ENCODE measurements at regions not wholly inside any gene's neighbourhood (a gene's known extent, or its start where the extent isn't known, plus 50 kb on each side); places are given as distances from the start of the nearest gene placed in this dataset.

DNA sequence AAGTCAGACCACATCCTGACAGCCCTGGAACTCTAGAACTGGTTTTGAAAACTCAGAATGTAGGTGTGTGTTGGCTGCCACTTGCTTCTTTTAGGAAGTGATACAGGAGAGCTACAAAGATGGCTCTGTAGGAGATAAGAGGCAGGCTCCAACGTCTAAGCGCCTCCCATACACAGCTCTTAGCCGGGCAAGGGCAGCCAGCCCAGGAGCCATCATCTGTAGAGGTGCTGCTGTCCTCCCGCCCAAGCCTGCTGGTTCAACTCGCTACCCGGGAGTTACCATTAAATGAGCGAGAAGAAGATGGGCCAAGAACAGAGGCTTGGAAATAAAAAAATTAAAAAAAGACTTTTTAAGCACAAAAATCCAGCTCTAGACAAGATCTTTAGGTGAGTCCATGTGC, 61.2 kb upstream of the DIO3 start:
- H3K36me3 Mint-ChIP-seq (ENCODE audit: low read depth), result no peaks in the 10 kb centered on the region
- peaks cover 23% of the 10 kb centered on the region for H3K27me3 Mint-ChIP-seq
- no peaks in the 10 kb centered on the region for H3K9me3 Mint-ChIP-seq
- no peak overlapping the region for H3K4me3 ChIP-seq (ENCODE audit: low read length)
- no peak overlapping the region for H3K4me3 Mint-ChIP-seq
- no peaks in the 10 kb centered on the region for H3K4me1 ChIP-seq (ENCODE audit: insufficient read depth, low read length)
- TF ChIP-seq, protein P1, sequence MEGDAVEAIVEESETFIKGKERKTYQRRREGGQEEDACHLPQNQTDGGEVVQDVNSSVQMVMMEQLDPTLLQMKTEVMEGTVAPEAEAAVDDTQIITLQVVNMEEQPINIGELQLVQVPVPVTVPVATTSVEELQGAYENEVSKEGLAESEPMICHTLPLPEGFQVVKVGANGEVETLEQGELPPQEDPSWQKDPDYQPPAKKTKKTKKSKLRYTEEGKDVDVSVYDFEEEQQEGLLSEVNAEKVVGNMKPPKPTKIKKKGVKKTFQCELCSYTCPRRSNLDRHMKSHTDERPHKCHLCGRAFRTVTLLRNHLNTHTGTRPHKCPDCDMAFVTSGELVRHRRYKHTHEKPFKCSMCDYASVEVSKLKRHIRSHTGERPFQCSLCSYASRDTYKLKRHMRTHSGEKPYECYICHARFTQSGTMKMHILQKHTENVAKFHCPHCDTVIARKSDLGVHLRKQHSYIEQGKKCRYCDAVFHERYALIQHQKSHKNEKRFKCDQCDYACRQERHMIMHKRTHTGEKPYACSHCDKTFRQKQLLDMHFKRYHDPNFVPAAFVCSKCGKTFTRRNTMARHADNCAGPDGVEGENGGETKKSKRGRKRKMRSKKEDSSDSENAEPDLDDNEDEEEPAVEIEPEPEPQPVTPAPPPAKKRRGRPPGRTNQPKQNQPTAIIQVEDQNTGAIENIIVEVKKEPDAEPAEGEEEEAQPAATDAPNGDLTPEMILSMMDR (IDR thresholded peaks at IDR 0.05), result no peak
- POLR2A ChIA-PET, result no interaction called here
- H3K9me3 ChIP-seq (ENCODE audit: control insufficient read depth in 1 of 2, insufficient read depth in 1 of 2, low read length in 2 of 2), result peaks cover 0 to 36% of the 10 kb centered on the region in 2 experiments
- no peak overlapping the region for H3K27ac Mint-ChIP-seq
- ATAC-seq (ENCODE audit: poor library complexity) (no peak), DNase-seq (no peak)
- CTCF ChIA-PET, result no interaction called here
- H3K27ac ChIP-seq (ENCODE audit: low read depth in 1 of 2, low read length in 2 of 2), result no peak overlapping the region
- no peaks in the 10 kb centered on the region for H3K36me3 ChIP-seq (ENCODE audit: insufficient read depth, low read length)
- intact Hi-C loops (cut with DNase I, micrococcal nuclease), result no loop called here
- peaks cover 0 to 7% of the 10 kb centered on the region in 2 experiments for H3K27me3 ChIP-seq (ENCODE audit: control insufficient read depth in 1 of 2, insufficient read depth in 2 of 2, low read length in 2 of 2)
- no peaks in the 10 kb centered on the region for H3K4me1 Mint-ChIP-seq (ENCODE audit: low read depth)

DNA sequence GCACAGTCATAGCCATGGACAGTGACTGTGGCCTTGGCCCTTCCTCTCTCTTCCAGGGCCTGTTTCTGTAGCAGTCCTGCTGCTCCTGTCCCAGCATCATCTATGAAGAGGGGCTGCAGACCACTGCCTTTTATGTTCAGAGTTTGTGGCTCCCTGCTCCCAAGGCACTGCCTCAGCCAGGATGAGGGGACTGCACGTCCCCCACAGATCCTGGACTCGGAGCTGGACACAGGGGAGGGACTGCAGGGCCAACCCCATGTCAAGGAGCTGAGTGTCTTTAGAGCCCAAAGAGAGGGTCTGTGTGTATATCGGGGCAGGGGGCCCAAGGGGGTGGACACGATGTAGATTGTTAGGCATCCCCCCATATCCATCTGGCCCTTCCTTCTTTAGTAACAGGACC, 60.6 kb upstream of the DIO3 start:
- Mint-ChIP-seq H3K9me3 (no peaks in the 10 kb centered on the region), H3K27me3 (peaks cover 23% of the 10 kb centered on the region), H3K27ac (no peak overlapping the region), H3K4me1 (ENCODE audit: low read depth) (no peaks in the 10 kb centered on the region), H3K36me3 (ENCODE audit: low read depth) (no peaks in the 10 kb centered on the region), H3K4me3 (no peak overlapping the region)
- Histone ChIP-seq H3K27ac (ENCODE audit: low read depth in 1 of 2, low read length in 2 of 2) (no peak overlapping the region), H3K36me3 (ENCODE audit: insufficient read depth, low read length) (no peaks in the 10 kb centered on the region), H3K9me3 (ENCODE audit: control insufficient read depth in 1 of 2, insufficient read depth in 1 of 2, low read length in 2 of 2) (peaks cover 0 to 36% of the 10 kb centered on the region in 2 experiments), H3K4me3 (ENCODE audit: low read length) (no peak overlapping the region), H3K4me1 (ENCODE audit: insufficient read depth, low read length) (no peaks in the 10 kb centered on the region), H3K27me3 (ENCODE audit: control insufficient read depth in 1 of 2, insufficient read depth in 2 of 2, low read length in 2 of 2) (peaks cover 0 to 7% of the 10 kb centered on the region in 2 experiments)
- DNase-seq, result no peak
- POLR2A ChIA-PET, result no interaction called here
- intact Hi-C loops (cut with DNase I, micrococcal nuclease), result no loop called here
- TF ChIP-seq, protein P1 (IDR thresholded peaks at IDR 0.05), result no peak
- CTCF ChIA-PET, result no interaction called here
- no peak for ATAC-seq (ENCODE audit: poor library complexity)

DNA sequence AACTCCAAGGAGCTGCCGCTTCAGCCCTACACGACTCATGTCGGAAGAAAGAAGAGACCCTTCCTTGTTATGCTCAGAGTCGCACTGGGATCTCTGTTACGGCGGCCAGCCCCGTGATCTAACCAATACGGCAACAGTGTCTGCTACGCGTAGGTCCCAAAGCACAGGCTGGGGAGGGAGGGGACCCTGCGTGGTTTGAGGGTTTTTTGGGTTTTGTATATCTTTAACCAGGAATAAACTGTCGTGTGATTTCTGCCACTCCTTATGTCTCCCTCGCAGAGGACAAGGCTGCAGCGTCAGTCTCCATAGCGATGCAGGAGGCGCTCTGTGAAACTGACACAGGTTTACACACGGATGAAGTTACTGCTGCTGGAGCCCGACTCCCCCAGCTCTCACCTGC, 60.0 kb upstream of the DIO3 start:
- DNase-seq, result peak in 1 of 14 experiments; percentile 11
- H3K27ac ChIP-seq (ENCODE audit: low read depth in 1 of 2, low read length in 2 of 2), result no peak overlapping the region
- H3K27ac Mint-ChIP-seq, result no peak overlapping the region

More for the DNA sequence above, 60.0 kb upstream of the DIO3 start:
- Histone ChIP-seq H3K4me1 (ENCODE audit: insufficient read depth, low read length) (no peaks in the 10 kb centered on the region), H3K27me3 (ENCODE audit: control insufficient read depth in 1 of 2, insufficient read depth in 2 of 2, low read length in 2 of 2) (peaks cover 0 to 3% of the 10 kb centered on the region in 2 experiments), H3K9me3 (ENCODE audit: control insufficient read depth in 1 of 2, insufficient read depth in 1 of 2, low read length in 2 of 2) (peaks cover 0 to 34% of the 10 kb centered on the region in 2 experiments), H3K36me3 (ENCODE audit: insufficient read depth, low read length) (no peaks in the 10 kb centered on the region), H3K4me3 (ENCODE audit: low read length) (no peak overlapping the region)
- Mint-ChIP-seq H3K27me3 (peaks cover 23% of the 10 kb centered on the region), H3K4me3 (no peak overlapping the region), H3K4me1 (ENCODE audit: low read depth) (no peaks in the 10 kb centered on the region), H3K9me3 (no peaks in the 10 kb centered on the region), H3K36me3 (ENCODE audit: low read depth) (no peaks in the 10 kb centered on the region)
- TF ChIP-seq, protein P1 (IDR thresholded peaks at IDR 0.05), result no peak
- ATAC-seq (ENCODE audit: poor library complexity), result no peak
- POLR2A ChIA-PET, result no interaction called here
- intact Hi-C loops (cut with DNase I, micrococcal nuclease), result no loop called here
- CTCF ChIA-PET, result no interaction called here

Measured in CD4-positive, alpha-beta T cell (primary cell).